ENCODE measurements at regions not wholly inside any gene's neighbourhood (a gene's known extent, or its start where the extent isn't known, plus 50 kb on each side); places are given as distances from the start of the nearest gene placed in this dataset.
"Not testable (repeated sequence)": the region's sequence is repeated elsewhere in the genome, so short reads cannot be mapped to it uniquely, and the experiment has no call there.

DNA sequence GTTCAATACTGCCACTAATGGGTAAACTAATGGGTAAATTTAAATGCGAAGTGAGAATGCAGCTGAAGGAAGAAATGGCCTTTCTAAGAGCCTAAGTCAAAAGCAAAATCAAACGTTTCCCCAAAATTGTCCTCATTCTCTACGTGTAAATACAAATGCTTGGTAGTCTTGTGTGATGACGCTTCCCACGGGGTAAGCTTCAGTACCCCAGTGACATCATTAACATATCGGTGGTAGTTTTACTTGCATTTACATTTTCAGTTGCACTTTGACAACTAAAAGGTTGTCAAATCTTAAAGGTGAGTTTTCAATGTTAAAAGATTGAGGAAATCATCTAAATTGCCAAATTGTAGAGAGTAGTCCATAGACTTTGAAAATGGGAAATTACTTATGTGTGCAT, 550.7 kb upstream of the CCNG1 start:
- H3K36me3 Mint-ChIP-seq (ENCODE audit: insufficient read depth in 2 of 2): no peaks in the 10 kb centered on the region
- H3K27me3 Mint-ChIP-seq (ENCODE audit: low read depth): no peaks in the 10 kb centered on the region
- DNase-seq: no peak
- peaks cover 0 to 1% of the 10 kb centered on the region in 2 donors for H3K9me3 Mint-ChIP-seq
- no peak overlapping the region for H3K27ac Mint-ChIP-seq
- H3K4me1 Mint-ChIP-seq (ENCODE audit: low read depth): no peaks in the 10 kb centered on the region
- ATAC-seq (replicated peaks in 1 of 2): no peak
- no peak overlapping the region for H3K4me3 Mint-ChIP-seq

DNA sequence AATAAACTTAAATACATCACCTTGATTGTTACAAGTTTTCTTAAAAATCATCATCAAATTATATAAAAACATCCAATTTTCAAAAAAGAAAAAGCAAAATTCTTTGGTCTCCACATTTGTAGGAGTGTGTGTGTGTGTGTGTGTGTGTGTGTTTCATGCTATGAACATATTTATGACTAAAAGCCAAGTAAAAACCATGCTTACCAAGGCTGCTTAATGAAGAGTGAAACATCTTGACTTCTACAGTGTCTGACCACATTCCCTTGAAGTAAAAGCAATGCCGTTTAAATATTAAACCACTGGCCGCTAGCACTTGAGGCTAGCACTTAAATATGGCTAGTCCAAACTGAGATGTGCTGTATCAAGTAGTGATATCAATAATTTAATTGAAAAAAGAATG, 549.1 kb upstream of the CCNG1 start:
- no peak overlapping the region for H3K4me3 Mint-ChIP-seq

DNA sequence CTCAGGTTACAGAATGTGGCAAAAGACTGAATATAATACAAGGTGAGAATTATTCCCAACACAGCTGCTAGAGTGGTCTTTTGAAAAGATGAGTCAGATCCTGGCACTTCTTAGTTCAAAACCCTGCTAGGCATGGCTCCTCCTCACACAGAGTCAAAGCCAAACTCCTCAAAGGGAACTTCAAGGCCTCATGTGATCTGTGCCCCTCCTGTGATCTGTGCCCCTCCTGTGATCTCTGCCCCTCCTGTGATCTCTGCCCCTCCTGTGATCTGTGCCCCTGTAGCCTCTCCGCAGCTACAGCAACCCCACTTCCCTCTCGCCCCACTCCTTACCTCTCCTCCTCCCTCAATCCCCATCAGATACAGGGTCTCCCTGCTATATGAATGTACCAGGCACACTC, 525.5 kb upstream of the CCNG1 start:
- Mint-ChIP-seq H3K36me3 (ENCODE audit: insufficient read depth in 2 of 2) (no peaks in the 10 kb centered on the region), H3K9me3 (peaks cover 0 to 4% of the 10 kb centered on the region in 2 donors), H3K4me3 (no peak overlapping the region), H3K4me1 (ENCODE audit: low read depth) (no peaks in the 10 kb centered on the region), H3K27ac (no peak overlapping the region), H3K27me3 (ENCODE audit: low read depth) (no peaks in the 10 kb centered on the region)
- no peak for ATAC-seq (replicated peaks in 1 of 2)
- no peak for DNase-seq

More for the DNA sequence above, 549.1 kb upstream of the CCNG1 start:
- no peaks in the 10 kb centered on the region for H3K4me1 Mint-ChIP-seq (ENCODE audit: low read depth)
- ATAC-seq (replicated peaks in 1 of 2) (no peak), DNase-seq (no peak)
- H3K27ac Mint-ChIP-seq: no peak overlapping the region
- H3K27me3 Mint-ChIP-seq (ENCODE audit: low read depth): no peaks in the 10 kb centered on the region
- no peaks in the 10 kb centered on the region for H3K9me3 Mint-ChIP-seq
- H3K36me3 Mint-ChIP-seq (ENCODE audit: insufficient read depth in 2 of 2): no peaks in the 10 kb centered on the region

DNA sequence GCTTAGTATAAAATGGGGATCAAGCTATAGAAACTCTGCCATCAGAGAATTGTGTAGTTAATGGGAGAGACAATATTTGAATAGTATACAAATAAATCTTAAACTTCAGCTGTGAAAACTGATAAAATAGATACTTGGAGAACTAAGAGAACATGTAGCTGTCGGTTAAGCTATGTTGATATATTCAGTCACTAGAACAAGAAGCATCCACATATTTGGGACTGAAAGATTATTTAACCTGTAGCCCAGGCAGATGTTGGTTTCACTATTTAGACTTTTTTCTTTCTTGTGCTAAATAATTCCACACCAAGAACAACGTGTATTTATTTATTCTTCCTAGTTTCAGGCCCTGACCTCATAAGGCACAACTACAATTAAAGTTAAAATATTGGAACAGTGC, 521.0 kb upstream of the CCNG1 start:
- no peak for DNase-seq
- no peaks in the 10 kb centered on the region for H3K27me3 Mint-ChIP-seq (ENCODE audit: low read depth)
- H3K27ac Mint-ChIP-seq: no peak overlapping the region
- no peak for ATAC-seq (replicated peaks in 1 of 2)
- H3K4me1 Mint-ChIP-seq (ENCODE audit: low read depth): no peaks in the 10 kb centered on the region
- no peaks in the 10 kb centered on the region for H3K36me3 Mint-ChIP-seq (ENCODE audit: insufficient read depth in 2 of 2)
- H3K4me3 Mint-ChIP-seq: no peak overlapping the region
- H3K9me3 Mint-ChIP-seq: peaks cover 7 to 8% of the 10 kb centered on the region in 2 donors

DNA sequence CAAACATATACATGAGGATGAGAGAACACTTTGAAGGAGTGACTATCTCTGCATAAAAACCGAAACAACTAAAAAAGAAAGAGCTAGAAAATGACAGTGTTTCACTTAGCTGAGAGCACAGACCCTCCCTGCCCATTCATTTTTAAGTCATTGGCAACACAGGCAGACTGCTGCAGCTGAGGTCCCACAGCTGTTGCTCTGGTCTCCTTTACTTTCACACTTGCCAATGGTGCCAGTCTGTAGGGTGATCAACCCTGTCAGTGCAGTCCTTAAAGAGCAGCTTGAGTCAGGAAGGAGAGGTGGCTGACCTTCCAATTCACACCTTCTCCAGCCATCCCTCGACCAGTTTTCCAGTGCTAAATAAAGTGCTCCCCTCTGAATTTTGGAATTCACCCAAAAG, 508.3 kb upstream of the CCNG1 start:
- H3K36me3 Mint-ChIP-seq (ENCODE audit: insufficient read depth in 2 of 2): no peaks in the 10 kb centered on the region
- no peak overlapping the region for H3K27ac Mint-ChIP-seq
- H3K27me3 Mint-ChIP-seq (ENCODE audit: low read depth): no peaks in the 10 kb centered on the region
- H3K9me3 Mint-ChIP-seq: peaks cover 6 to 8% of the 10 kb centered on the region in 2 donors
- H3K4me3 Mint-ChIP-seq: no peak overlapping the region
- ATAC-seq (replicated peaks in 1 of 2): no peak
- H3K4me1 Mint-ChIP-seq (ENCODE audit: low read depth): no peaks in the 10 kb centered on the region
- DNase-seq: no peak

DNA sequence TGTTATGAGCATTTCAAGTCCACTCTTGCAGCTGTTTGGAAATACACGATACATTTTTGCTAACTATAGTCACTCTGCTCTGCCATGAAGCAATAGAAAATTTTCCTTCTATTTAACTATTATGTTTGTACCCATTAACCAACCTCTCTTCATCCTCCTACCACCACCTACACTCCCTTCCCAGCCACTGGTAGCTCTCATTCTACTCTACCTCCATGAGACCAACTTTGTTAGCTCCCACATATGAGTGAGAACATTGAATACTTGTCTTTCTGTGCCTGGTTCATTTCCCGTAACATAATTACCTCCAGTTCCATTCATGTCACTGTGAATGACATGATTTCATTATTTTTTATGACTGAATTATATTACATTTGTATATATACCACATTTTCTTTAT, 505.9 kb upstream of the CCNG1 start:
- Mint-ChIP-seq H3K27ac (no peak overlapping the region), H3K4me3 (no peak overlapping the region), H3K27me3 (ENCODE audit: low read depth) (no peaks in the 10 kb centered on the region), H3K4me1 (ENCODE audit: low read depth) (no peaks in the 10 kb centered on the region), H3K36me3 (ENCODE audit: insufficient read depth in 2 of 2) (peaks cover 3 to 7% of the 10 kb centered on the region in 2 donors), H3K9me3 (peaks cover 13% of the 10 kb centered on the region in 2 donors)
- DNase-seq (no peak), ATAC-seq (replicated peaks in 1 of 2) (no peak)

DNA sequence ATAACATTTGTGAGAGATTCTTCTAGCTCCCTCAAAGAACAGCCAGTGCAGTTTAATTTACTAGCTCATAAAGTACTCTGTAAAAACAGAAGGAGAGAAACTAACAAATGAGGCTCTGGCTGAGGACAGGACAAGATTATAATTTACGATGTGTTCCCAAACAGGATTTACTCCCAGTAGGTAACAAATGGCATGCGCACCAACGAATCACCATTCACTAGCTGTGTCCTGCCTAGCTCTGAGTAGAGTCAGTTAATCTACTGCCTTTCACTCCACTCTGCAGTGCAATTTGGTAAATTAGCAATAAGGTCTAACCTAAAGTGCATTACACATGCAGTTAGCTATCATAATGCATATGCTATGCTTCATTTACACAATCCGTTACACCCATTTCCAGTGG, 497.4 kb upstream of the CCNG1 start:
- Mint-ChIP-seq H3K4me3 (no peak overlapping the region), H3K9me3 (peaks cover 4 to 6% of the 10 kb centered on the region in 2 donors), H3K27ac (no peak overlapping the region), H3K4me1 (ENCODE audit: low read depth) (no peaks in the 10 kb centered on the region), H3K36me3 (ENCODE audit: insufficient read depth in 2 of 2) (peaks cover 0 to 3% of the 10 kb centered on the region in 2 donors), H3K27me3 (ENCODE audit: low read depth) (no peaks in the 10 kb centered on the region)
- ATAC-seq (replicated peaks in 1 of 2): no peak
- DNase-seq: no peak

DNA sequence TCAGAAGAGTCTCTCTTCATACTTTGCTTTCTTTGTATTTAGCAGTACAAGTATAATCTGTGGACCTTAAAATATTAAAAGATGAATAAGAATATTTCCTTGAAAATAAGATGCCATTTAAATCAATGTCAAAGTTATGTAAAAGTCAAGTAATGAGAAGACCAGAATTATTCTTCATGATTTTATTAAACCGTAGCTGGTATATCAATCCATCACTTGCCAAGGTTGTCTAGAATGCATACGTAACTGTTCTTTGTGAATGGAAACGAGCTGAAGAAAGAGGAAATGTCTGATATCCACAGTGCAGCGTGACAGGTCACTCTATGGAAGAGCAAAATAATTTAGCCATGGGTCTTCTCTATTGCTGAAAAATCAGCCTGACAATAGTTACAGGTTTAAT, 488.7 kb upstream of the CCNG1 start:
- no peaks in the 10 kb centered on the region for H3K4me1 Mint-ChIP-seq (ENCODE audit: low read depth)
- H3K27ac Mint-ChIP-seq: no peak overlapping the region
- no peaks in the 10 kb centered on the region for H3K36me3 Mint-ChIP-seq (ENCODE audit: insufficient read depth in 2 of 2)
- no peak overlapping the region for H3K4me3 Mint-ChIP-seq
- H3K9me3 Mint-ChIP-seq: peaks cover 4 to 8% of the 10 kb centered on the region in 2 donors
- DNase-seq (no peak), ATAC-seq (replicated peaks in 1 of 2) (no peak)
- no peaks in the 10 kb centered on the region for H3K27me3 Mint-ChIP-seq (ENCODE audit: low read depth)

DNA sequence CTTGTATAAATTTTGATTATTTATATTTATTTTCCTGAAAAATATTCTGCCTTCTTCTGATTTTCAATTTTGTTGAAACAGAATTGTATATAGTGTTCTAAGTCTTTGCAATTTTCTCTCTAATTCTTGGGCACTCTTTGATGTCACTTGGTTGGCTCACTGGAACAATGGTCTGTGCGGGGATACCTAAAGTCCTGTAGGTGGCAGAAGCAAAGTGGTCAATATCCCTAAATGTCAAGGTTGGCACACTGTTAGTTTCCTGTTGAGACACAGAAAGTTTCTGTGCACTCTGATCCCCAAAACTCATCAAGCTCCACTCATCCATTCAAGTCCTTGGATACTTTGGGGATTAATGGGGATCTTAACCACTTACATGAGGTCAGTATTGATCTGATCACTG, 480.8 kb upstream of the CCNG1 start:
- DNase-seq (no peak), ATAC-seq (replicated peaks in 1 of 2) (no peak)
- Mint-ChIP-seq H3K27ac (no peak overlapping the region), H3K36me3 (ENCODE audit: insufficient read depth in 2 of 2) (no peaks in the 10 kb centered on the region), H3K4me3 (no peak overlapping the region), H3K4me1 (ENCODE audit: low read depth) (no peaks in the 10 kb centered on the region), H3K9me3 (peaks cover 3% of the 10 kb centered on the region in 2 donors), H3K27me3 (ENCODE audit: low read depth) (no peaks in the 10 kb centered on the region)

DNA sequence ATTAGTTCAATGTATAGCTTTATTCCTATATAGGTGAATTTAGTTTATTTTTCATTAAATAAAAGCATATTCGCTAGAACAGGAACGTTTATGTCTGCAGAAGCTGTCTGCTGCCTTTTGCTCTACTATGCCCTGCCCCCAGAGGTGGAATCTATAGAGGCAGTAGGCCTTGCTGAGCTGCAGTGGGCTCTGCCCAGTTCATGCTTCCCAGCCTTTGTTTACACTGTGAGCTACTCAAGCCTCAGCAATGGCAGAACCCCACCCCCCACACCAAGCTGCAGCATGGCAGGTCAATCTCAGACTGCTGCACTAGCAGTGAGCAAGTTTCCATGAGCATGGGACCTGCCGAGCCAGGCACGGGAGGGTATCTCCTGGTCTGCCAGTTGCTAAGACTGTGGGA, 473.3 kb upstream of the CCNG1 start:
- ATAC-seq (replicated peaks in 1 of 2); H3K4me1 Mint-ChIP-seq (ENCODE audit: low read depth); H3K36me3 Mint-ChIP-seq (ENCODE audit: insufficient read depth in 2 of 2); H3K27me3 Mint-ChIP-seq (ENCODE audit: low read depth); DNase-seq; H3K27ac Mint-ChIP-seq; H3K4me3 Mint-ChIP-seq: not testable (repeated sequence)
- peaks cover 0 to 15% of the 10 kb centered on the region in 2 donors for H3K9me3 Mint-ChIP-seq

DNA sequence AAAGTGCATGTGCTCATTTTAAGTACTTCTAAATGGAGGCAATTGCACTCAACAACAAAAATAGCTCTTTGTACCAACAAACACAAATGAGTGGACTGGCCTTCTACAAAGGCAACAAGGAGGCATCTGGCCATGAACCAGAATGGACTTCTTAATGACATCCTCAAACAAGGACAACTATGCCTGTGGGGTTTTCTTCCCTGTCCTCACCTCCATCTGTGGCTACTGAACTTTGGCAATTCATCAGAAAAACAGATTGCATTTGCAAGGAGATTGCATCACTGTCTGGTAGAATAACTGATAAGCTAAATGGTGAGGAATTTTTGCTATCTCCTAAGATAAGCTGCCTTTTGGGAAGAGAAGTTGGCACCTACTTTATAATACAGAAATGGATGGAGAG, 447.3 kb upstream of the CCNG1 start:
- Mint-ChIP-seq H3K4me3 (no peak overlapping the region), H3K9me3 (peaks cover 5 to 7% of the 10 kb centered on the region in 2 donors), H3K4me1 (ENCODE audit: low read depth) (no peaks in the 10 kb centered on the region), H3K27me3 (ENCODE audit: low read depth) (no peaks in the 10 kb centered on the region), H3K27ac (no peak overlapping the region), H3K36me3 (ENCODE audit: insufficient read depth in 2 of 2) (no peaks in the 10 kb centered on the region)
- no peak for DNase-seq
- no peak for ATAC-seq (replicated peaks in 1 of 2)

DNA sequence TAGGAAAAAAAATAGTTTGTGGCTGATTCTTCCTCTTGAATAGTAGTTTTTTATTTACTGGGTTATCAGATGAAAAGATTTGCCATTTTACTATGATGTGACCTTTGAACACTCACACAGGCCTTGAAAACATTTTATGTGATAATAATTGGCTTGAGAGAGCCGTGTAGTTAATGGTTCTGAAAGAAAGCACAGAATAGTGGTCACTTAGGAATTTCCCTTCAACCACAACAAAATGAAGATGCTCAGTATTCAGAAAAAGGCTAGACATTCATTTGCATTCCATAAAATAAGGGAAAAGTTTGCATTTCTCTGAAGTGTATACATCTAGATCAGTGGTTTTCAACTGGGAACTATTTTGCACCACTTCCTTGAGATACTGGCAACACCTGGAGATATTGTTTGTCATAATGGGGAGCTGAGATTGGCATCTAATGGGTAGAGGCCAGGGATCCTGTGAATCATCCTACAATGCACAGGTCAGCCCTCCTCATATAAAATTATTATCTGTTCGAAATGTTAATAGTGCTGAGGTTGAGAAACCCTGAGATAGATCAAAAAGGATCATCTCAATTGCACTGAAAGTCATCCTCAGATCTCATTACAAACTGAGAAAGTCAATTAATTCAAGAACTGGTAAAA, 446.4 kb upstream of the CCNG1 start:
- DNase-seq (no peak), ATAC-seq (replicated peaks in 1 of 2) (no peak)
- H3K27ac Mint-ChIP-seq: no peak overlapping the region
- H3K4me3 Mint-ChIP-seq: no peak overlapping the region
- H3K9me3 Mint-ChIP-seq: peaks cover 4 to 7% of the 10 kb centered on the region in 2 donors
- H3K27me3 Mint-ChIP-seq (ENCODE audit: low read depth): no peaks in the 10 kb centered on the region
- H3K4me1 Mint-ChIP-seq (ENCODE audit: low read depth): no peaks in the 10 kb centered on the region
- H3K36me3 Mint-ChIP-seq (ENCODE audit: insufficient read depth in 2 of 2): no peaks in the 10 kb centered on the region

DNA sequence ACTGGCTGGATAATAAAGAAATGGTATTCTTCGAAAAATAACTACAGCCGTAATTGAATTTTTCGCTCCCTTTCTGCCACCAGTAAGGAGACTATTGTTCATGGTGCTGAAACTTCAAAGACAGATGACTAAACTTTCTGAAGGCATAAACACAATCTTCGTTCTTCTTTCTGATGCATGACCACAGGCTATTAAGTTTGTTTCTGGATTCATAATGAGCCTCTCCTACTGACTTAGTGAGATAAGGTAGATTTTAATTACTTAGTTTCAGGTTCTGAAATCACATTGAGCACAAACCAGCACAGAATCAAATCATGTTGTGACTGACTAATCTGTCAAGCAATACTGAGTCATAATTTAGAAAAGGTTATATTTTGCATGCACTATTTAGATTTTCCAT, 441.8 kb upstream of the CCNG1 start:
- Mint-ChIP-seq H3K27ac (no peak overlapping the region), H3K4me3 (no peak overlapping the region), H3K27me3 (ENCODE audit: low read depth) (no peaks in the 10 kb centered on the region), H3K9me3 (peaks cover 2 to 7% of the 10 kb centered on the region in 2 donors), H3K4me1 (ENCODE audit: low read depth) (no peaks in the 10 kb centered on the region), H3K36me3 (ENCODE audit: insufficient read depth in 2 of 2) (no peaks in the 10 kb centered on the region)
- DNase-seq (no peak), ATAC-seq (replicated peaks in 1 of 2) (no peak)

DNA sequence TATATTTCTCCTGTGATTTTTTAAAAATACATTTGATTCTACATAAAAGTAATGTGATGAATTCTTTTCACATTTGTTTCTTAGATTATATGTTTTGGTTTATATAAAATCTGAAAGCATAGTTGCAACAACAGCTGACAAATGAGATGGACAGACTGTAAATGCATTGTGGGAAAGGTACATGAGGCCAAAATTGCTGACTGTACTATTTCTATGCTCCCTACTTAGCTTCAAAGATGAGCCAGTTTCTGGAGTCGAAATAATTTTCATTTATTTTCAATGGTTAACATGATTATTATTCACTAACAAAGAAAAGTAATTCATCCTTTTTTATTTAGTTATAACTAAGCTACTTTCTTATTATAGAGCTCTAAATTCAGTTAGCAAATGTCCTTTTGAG, 441.3 kb upstream of the CCNG1 start:
- DNase-seq: no peak
- Mint-ChIP-seq H3K4me3 (no peak overlapping the region), H3K4me1 (ENCODE audit: low read depth) (no peaks in the 10 kb centered on the region), H3K36me3 (ENCODE audit: insufficient read depth in 2 of 2) (no peaks in the 10 kb centered on the region), H3K27ac (no peak overlapping the region), H3K27me3 (ENCODE audit: low read depth) (no peaks in the 10 kb centered on the region), H3K9me3 (peaks cover 2 to 7% of the 10 kb centered on the region in 2 donors)
- no peak for ATAC-seq (replicated peaks in 1 of 2)

All from activated T-cell treated with anti-CD3 and anti-CD28 coated beads, Interleukin-2, amount 50 U/mL, for 72 hours (primary cell).